ENCODE measurements at regions not wholly inside any gene's neighbourhood (a gene's known extent, or its start where the extent isn't known, plus 50 kb on each side); places are given as distances from the start of the nearest gene placed in this dataset.

DNA sequence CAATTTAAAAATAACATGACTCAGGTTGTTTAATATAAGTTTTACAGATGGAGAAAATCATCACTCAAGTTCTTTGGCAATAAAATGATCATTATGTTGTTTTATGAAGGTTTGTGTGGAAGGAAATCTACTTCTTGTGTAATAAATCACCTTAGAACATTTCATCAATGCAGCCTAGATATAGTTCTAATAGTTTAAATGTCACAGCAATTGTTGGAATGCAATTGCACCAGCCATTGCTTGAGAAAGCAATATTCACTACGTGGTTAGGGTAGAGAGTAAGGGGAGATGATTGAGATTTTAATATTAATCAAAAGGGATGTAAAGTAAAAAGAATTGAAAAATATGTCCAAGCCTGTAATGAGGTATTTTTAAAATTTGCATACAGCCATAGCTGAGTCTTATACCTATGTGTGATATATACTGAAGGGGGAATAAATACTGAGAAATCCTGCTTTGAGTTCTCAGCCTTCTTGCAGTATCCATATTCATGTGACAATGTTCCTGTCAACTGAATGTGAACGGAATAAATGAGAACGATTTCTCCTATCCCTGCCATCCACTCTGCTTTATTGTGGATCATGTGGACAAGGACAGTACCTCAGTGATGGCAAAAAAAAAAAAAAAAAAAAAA lies 257.9 kb downstream of the OTOL1 start:
- TF ChIP-seq EZH2 (IDR thresholded peaks at IDR 0.05; ENCODE audit: low read length, missing control alignments), result no peak
- no peak for TF ChIP-seq CTCF (conservative IDR thresholded peaks at IDR 0.05 in 1 of 2, IDR thresholded peaks at IDR 0.05 in 1 of 2; ENCODE audit: low read depth in 1 of 2, low read length in 2 of 2)
